Amniotic epithelial cell (primary cell): ENCODE measurements at regions not wholly inside any gene's neighbourhood (a gene's known extent, or its start where the extent isn't known, plus 50 kb on each side); places are given as distances from the start of the nearest gene placed in this dataset.
A peak's percentile ranks its signal among the peaks of the same experiment; 100 is the strongest.

Experiments used
- DNase-seq: peaks from one replicate; pipeline ENCODE4 v3.0.0-alpha.2; 2010; ENCODE audit warnings: low read depth

DNA sequence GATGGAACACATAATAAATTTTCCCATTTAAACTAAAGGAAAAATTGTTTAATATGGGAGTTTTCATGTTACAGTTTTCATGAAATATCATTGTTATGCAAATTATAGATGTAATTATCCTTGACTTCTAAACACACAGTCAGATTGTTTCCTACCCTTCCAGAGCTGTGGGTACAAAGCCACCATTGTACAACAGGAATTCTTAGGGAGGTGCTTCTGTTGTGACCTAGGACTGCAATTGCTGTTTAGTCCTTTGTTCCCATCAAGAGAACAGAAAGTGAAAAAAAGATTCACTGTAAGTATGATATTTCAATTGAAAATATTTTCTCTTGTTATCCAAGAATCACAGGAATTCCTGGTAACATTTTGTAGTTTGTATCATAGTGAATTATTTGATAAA, 455.3 kb upstream of the NAALADL2 start:
- DNase-seq, result no peak

- peak; percentile 15 for DNase-seq
These were observed 450.8 kb upstream of the NAALADL2 start for GRCh38 chr3:174408310-174408709.

- no peak for DNase-seq
These were observed 449.9 kb upstream of the NAALADL2 start for GRCh38 chr3:174409086-174409743.

GRCh38 chr3:174413062-174413912, 445.8 kb upstream of the NAALADL2 start:
- no peak for DNase-seq

GRCh38 chr3:174414902-174415301, 444.2 kb upstream of the NAALADL2 start:
- DNase-seq, result no peak

DNA sequence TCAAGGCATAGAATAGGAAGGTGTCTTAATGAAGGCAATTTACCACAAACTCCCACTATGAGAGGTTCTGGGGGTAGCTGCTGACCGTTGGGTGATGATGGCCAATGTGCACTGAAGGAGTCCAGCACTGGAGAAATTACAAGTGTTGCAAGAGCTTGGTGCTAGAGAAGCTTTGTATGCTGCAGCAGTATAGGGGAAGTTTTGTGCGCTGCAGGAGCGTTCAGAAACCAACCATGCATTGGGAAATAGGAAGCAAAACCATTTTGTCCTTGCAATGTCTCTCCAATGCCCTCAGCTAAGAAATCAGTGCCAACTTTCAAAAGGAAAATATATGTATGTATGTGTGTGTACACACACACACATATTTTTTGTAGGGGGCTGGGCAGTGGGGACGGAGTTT, 441.6 kb upstream of the NAALADL2 start:
- no peak for DNase-seq

DNA sequence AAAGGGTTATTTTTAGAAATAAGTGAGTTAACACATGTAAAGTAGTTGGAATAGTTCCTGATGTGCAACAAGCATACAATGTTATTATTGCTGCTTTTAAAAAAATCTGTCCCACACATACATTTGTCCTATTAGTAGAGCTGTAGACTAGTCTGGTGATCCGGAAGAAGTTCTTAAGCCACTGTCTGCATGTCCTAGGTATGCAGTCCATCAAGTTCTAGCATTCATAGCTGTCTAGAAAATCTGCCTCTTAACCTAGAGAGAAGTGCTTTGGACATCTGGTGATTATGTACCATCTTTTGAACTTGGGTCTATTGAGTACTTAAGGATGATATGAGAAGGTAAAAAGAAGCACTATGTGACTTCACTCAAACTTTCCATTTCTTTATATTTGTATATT, 439.9 kb upstream of the NAALADL2 start:
- DNase-seq, result no peak

DNA sequence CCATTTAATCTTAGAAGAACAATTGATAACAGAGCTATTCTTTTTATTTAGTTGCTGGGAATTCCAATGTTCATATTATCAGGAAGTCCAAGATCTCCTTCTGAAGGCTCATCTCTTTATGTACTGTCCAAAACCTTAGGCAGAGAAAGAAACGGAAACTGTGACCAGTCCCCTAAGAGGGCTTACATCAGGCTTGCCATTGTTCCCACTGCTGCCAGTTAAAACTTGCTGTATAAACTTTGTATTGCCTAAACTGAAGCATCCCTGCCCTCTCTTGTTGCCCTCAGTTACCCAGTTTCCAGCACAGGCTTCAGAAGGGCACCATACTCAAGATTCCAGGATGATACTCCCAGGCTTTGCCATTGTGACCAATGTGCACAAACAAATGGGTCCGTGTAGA, 435.2 kb upstream of the NAALADL2 start:
- no peak for DNase-seq

DNA sequence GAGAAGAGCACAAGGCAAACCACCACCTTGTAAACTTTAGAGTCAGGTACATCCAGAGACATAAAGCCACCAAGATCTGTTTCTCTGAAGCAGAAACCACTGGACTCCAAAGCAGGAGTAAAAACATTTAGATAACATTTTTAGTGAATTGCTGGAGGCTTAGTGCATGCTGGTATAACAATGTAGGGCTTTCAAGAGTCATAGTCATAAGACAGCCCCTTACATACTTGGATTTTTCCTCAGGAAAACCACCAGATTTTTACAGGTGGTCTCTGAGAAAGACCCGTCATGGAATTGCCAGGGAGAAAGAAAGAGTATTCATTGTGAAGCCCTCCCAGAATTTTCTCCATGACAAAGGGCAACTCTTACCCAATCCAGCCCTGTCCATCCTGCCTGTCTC, 434.5 kb upstream of the NAALADL2 start:
- no peak for DNase-seq

DNA sequence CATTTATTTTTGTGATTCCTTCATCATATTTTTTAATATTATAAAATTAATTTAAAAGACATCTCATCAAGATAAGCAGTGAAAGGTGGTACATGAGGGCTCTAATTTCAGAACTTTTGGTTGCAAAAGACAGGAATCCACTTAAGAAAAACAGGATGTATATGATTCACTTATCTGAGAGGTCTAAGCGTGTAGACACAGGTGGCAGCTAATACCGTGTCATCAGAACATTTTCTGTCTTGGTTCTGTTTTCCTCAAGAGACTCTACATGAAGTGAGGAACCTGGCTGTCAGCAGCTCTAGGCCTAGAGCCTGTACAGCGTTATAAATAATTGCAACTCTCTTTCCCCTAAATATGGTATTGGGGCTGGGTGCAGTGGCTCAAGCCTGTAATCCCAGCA, 433.7 kb upstream of the NAALADL2 start:
- no peak for DNase-seq

DNA sequence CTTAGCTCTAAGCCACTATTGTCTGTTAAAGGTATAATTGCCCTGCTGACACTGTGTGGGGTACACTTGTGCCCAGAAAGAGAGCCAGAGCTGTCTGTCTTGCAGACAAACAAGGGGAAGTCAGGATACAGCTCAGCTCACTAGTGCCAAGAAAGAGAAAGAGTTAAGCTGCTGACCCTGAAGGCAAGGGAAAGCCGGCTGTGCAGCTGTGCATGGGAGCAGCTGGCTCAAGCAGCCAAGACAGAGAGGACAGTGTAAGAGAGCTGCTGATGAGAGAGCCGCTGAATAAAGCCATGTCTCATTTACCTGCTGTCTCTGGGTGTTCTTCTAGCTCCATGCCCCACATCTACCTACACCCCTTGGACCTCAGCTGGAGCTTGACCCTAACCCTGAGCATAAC, 428.1 kb upstream of the NAALADL2 start:
- no peak for DNase-seq

GRCh38 chr3:174431717-174432116, 427.4 kb upstream of the NAALADL2 start:
- DNase-seq, result peak; percentile 36

DNA sequence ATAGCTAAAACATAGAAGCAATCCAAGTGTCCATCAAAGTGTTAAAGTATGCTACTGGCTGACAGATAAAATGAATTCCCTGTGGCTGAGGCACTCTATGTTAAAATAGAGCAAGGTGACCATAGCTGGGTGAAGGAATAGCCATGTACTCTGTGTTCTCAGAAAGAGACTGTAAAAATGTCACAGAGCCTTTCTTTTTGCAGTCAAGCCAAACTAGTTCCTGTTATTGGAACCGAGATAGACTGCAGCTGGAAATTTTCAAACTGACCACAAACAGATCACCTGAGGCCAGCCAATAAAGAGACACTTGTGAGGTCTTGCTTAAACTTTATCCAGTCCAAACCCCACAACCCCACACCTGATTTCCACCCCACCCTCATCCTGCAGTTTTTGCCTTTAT, 422.8 kb upstream of the NAALADL2 start:
- DNase-seq, result no peak

GRCh38 chr3:174438501-174439145, 420.5 kb upstream of the NAALADL2 start:
- peak; percentile 27 for DNase-seq

DNA sequence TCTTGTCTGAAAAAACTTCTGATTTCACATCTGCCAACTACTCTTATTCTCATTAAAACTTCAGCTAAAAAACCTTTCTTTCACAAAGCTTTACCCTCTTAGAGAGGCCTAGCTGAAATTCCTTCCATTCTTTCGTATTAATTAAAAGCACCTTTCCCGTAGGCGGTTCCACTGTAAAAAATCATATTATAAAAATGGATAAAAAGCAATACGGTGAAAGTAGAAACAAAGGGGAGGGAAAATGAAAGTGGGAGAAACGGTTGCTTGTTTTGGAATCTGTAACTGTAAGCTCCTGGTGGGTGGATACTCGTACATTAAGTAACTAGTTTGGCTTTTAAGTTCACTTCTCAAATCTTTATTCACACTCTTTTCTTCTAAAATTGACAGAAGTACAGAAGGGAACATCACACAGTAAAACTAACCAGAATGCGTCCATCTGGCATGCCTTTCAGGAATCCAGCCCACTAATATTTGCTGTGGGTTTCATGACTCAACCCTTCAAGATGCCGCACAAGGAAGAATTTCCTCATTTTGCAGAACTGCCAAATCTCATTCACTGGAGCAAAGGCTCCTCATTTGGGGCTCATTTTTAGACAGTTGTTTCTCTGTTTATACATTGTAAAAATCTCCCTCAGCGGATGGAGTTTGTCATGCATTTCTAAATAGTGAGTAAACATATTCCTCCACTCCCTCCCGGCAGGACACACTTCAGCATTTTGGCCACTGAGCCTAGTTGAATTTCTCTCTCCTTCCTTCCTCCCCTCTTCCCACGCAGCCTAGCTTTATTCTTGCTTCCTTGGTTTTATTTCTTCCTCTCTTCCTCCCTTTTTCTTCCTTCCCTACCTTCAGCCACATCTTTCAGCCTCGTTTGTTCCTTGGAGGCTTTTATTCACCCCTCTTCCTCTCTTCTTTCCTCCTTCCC, 419.5 kb upstream of the NAALADL2 start:
- peak; percentile 97 for DNase-seq

DNA sequence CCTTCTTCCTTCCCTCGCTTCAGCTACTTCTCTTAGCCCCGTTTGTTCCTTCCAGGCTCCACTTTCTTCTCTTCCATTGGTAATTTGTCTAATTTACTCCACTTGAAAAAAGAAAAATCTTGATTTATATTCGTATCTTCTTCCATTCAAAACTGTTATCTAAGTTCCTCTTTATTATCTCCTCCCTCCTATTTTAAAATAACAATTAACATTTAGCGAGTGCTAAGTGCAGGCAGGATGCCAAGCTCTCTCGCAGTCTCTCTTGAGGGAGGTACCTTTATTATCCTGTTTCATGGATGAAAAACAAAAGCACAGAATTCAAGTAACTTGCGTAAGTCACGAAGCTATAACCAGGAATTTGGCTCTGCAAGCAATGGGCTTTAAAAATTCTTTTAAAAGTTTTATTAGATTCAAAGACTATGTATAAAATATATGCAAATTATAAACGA, 418.9 kb upstream of the NAALADL2 start:
- DNase-seq, result peak; percentile 75

DNA sequence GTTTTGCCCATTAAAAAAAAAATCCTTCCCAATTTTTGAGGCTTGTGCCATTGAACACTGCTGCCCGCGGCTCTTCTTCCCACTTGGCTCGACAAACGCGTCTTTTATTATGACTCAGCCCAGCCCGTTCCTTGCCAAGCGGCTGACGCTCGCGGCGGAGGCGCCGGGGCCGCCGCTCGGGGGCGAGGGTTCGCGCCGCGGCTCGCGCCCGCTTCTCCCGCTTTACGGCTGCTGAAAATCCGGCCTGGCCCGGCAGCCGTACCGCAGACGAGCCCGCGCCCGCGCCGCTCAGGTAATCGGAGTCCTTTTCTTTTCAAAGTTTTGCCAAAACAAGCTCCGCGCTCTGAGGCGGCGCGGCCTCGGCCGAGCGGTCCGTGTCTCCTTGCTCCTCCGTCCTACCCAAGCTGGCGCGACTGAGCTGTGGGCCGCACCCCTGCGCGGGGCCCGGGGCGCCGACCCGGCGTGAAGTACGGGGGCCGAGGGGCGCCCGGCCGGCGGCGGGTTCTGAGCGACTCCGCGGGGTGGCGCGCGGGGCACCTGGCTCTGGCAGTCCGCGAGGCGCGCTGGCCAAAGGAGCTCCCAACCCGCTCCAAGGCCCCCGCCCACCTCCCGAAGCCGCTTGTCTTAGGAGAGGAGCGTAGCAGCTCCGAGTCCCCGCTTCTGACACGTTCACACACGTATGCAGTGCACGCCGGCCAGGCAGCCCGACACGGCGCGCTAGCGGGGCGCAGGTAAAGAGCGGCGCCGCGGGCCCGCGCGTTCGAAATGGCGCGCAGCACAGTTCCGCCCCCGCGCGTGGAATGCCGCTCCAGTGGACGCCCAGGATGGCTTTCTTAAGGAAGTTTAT, 418.2 kb upstream of the NAALADL2 start:
- DNase-seq, result peak; percentile 86

DNA sequence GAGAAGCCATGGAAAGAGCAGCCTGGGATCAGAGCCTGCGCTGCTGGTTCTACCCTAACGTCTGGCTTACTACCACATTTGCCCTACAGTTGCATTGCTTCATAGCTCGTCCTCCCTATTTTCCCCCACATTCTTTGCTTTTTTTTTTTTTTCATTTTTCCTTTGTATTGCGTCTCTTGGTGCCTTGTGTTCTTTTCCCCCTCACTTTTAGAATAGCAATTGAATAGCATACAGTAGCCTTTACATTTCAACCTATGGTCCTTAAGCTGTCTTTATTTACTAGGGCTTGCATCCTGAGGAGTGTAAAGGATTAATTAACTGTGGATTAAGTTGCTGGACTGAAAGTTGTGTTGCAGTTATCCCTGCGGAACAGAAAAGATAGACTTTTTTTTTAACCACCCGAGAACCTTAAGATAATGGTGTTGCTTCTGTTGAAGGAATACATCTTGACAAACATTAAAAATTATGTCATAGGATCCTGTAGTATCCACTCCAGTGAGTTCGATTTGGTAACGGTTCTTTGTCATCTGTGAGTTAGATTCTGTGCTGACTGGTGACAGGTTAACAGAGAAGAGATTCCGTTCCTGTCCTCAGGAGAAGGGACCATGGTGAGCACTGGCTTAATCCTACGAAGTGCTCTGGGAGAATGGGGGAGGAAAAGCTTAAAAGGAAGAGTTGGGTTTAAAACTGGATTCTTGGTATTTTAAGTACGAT, 417.4 kb upstream of the NAALADL2 start:
- peak; percentile 94 for DNase-seq

DNA sequence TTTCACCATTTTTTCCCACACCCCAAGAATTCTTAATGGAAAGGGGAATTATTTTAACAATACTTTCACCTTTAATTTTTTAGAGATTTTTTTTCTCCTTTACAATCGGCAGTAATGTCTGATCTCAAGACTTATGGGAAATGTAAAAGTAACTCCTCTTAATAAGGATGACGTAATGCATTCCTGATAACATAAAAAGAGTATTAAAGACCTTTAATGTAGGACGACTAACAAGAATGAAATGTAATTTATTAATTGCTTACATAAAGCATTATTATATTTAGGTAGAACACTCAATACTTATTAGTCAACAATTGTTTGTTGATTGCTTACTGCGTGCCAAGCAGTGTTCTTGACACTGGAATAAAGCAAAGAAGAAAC, 416.8 kb upstream of the NAALADL2 start:
- DNase-seq, result no peak

- no peak for DNase-seq
These were observed 414.7 kb upstream of the NAALADL2 start for GRCh38 chr3:174444391-174444790.
